Ovary (tissue), 3 donors: ENCODE measurements at regions not wholly inside any gene's neighbourhood (a gene's known extent, or its start where the extent isn't known, plus 50 kb on each side); places are given as distances from the start of the nearest gene placed in this dataset.

Experiments
- CTCF ChIP-seq, 3 donors: fragments of 450-650 bp in 2 of 3; fragments of 200-600 bp in 1 of 3; IDR thresholded peaks; one replicate each; pipeline versions ENCODE4 v1.5.1 to v1.8.0; 2016 to 2022; ENCODE audit warnings: antibody characterized with exemption in 3 of 3, mild to moderate bottlenecking in 1 of 3
- EP300 ChIP-seq: sonication (generic); formaldehyde crosslinking; IDR thresholded peaks from one replicate; pipeline ENCODE4 v1.6.1; 2017; ENCODE audit warnings: antibody characterized with exemption
- POLR2A ChIP-seq: fragments of 450-650 bp; IDR thresholded peaks from one replicate; pipeline ENCODE4 v1.6.1; 2017; ENCODE audit warnings: antibody characterized with exemption, mild to moderate bottlenecking, moderate library complexity
- donor health status: DM: no; HTN: no; CAD: no.

DNA sequence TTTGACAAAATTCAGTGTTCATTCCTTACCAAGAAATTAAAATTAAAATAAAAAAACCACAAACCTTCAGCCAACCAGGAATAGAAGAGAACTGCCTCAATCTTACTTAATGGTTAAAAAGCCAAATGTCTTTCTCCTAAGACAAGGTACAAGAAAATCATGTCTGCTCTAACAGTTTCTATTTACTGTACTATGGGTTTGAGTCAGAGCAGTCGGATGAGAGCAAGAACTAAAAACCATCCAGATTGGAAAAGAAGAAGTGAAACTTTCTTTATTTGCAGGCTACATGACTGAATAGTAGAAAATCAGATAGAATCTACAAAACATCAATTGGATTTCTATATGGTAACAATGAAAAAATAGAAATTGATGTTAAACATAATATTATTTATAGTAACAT lies 555.5 kb upstream of the TNP1 start:
- TF ChIP-seq POLR2A, result no peak
- TF ChIP-seq CTCF (IDR thresholded peaks at IDR 0.05), result no peak
- TF ChIP-seq EP300, result no peak
